ENCODE measurements at regions not wholly inside any gene's neighbourhood (a gene's known extent, or its start where the extent isn't known, plus 50 kb on each side); places are given as distances from the start of the nearest gene placed in this dataset.
A peak's percentile ranks its signal among the peaks of the same experiment; 100 is the strongest.

DNA sequence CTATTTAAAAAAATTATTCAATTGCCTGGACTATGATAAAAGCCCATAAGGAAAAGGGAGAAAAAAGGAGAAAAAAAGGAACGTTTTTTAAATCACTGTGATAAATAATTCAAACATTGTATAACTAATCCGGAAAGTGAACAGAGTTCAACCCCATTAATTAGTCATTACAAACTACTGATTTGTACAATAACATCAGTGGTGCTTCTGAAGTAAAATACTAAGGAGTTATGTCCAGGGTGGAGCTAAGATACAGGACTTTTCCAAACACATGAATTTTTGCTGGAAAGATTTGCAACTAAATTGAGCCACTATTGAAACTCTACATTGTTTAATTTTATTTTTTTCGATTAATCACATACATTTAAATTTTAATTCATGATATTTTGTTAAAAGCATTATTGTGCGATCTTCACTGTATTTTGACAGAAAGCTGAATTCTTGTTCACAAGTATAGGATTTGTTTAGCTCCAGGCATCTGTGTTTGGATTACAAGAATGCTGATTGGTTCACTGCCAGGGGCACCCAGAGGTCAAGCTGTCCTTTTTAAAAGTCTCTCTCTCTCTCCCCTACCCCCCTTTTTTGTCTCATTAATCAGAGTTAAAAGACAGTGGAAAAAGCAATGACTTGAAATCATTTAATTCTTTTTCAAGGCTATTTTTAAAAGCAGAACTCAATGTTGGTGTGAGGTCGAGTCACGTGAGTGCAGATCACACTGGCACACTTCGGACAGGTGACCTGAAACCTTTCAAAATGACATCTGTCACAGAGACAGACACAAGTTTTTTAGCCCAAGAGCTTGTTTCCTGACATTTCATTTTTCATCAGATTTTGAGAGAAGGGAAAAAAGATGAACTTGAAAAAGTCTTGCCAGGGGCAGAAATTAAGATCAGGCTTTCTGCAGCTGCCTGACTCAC lies 387.3 kb downstream of the NR2F1-AS1 start:
- Histone ChIP-seq H3K36me3 (no peaks in the 10 kb centered on the region), H3K27me3 (no peaks in the 10 kb centered on the region), H3K4me3 (no peak overlapping the region), H3K9me3 (no peaks in the 10 kb centered on the region), H3K4me1 (no peaks in the 10 kb centered on the region), H3K27ac (peak overlapping the region in 1 of 4 donors; percentile 7)
- intact Hi-C loops (cut with DNase I; ENCODE audit: low total_unique reads) (no loop called here), in situ Hi-C loops (cut with MboI; ENCODE audit: low pct_ligation_motif_present in 1 of 4, low pct_unique_long_range_greater_than_20kb in 1 of 4, low sequenced_read_pairs in 3 of 4) (no loop called here)
- 50 to 59% methylated on average over 7 of the region's 7 CpGs for WGBS, 2 donors (ENCODE audit: low coverage in 1 of 2)
- no peak for TF ChIP-seq POLR2A (IDR thresholded peaks at IDR 0.05)
- no peak for TF ChIP-seq EP300 (IDR thresholded peaks at IDR 0.05; ENCODE audit: low read depth)
- no peak for TF ChIP-seq POLR2AphosphoS5 (IDR thresholded peaks at IDR 0.05)
- TF ChIP-seq, protein P1, sequence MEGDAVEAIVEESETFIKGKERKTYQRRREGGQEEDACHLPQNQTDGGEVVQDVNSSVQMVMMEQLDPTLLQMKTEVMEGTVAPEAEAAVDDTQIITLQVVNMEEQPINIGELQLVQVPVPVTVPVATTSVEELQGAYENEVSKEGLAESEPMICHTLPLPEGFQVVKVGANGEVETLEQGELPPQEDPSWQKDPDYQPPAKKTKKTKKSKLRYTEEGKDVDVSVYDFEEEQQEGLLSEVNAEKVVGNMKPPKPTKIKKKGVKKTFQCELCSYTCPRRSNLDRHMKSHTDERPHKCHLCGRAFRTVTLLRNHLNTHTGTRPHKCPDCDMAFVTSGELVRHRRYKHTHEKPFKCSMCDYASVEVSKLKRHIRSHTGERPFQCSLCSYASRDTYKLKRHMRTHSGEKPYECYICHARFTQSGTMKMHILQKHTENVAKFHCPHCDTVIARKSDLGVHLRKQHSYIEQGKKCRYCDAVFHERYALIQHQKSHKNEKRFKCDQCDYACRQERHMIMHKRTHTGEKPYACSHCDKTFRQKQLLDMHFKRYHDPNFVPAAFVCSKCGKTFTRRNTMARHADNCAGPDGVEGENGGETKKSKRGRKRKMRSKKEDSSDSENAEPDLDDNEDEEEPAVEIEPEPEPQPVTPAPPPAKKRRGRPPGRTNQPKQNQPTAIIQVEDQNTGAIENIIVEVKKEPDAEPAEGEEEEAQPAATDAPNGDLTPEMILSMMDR (IDR thresholded peaks at IDR 0.05), result no peak
- DNase-seq, result no peak

DNA sequence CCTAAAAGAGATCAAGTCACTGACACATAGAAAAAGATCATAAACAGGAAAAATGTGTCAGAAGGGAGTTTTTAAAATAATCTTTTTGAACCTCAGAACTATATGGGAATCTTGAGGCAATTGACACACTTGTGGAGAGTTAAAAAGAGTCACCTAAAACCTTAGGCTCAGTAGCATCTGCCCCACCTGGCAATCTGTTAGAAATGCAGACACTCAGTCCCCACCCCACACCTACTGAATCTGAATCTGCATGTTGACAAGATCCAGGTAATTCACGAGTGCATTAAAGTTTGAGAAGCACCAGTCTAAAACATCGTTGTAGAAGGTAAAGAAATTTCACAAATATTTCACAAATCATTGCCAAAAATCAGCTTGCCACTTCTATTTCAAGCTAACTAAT lies 388.3 kb downstream of the NR2F1-AS1 start:
- Histone ChIP-seq H3K27ac (peak overlapping the region in 1 of 4 donors; percentile 11), H3K27me3 (no peaks in the 10 kb centered on the region), H3K4me3 (no peak overlapping the region), H3K36me3 (no peaks in the 10 kb centered on the region), H3K9me3 (no peaks in the 10 kb centered on the region), H3K4me1 (no peaks in the 10 kb centered on the region)
- in situ Hi-C loops (cut with MboI; ENCODE audit: low pct_ligation_motif_present in 1 of 4, low pct_unique_long_range_greater_than_20kb in 1 of 4, low sequenced_read_pairs in 3 of 4) (no loop called here), intact Hi-C loops (cut with DNase I; ENCODE audit: low total_unique reads) (no loop called here)
- no peak for DNase-seq
- 55 to 60% methylated on average over 2 of the region's 2 CpGs for WGBS, 2 donors (ENCODE audit: low coverage in 1 of 2)
- TF ChIP-seq POLR2AphosphoS5 (IDR thresholded peaks at IDR 0.05) (no peak), POLR2A (IDR thresholded peaks at IDR 0.05) (no peak), EP300 (IDR thresholded peaks at IDR 0.05; ENCODE audit: low read depth) (no peak)
- TF ChIP-seq, protein P1 (IDR thresholded peaks at IDR 0.05), result no peak

GRCh38 chr5:93192087-93192486 lies 388.9 kb downstream of the NR2F1-AS1 start:
- peak in 1 of 3 donors; percentile 18 for TF ChIP-seq POLR2AphosphoS5 (IDR thresholded peaks at IDR 0.05)
- TF ChIP-seq, protein P1 (IDR thresholded peaks at IDR 0.05), result no peak
- no peak for DNase-seq
- Histone ChIP-seq H3K4me1 (no peaks in the 10 kb centered on the region), H3K27me3 (no peaks in the 10 kb centered on the region), H3K27ac (peak overlapping the region in 1 of 4 donors; percentile 11), H3K4me3 (no peak overlapping the region), H3K9me3 (no peaks in the 10 kb centered on the region), H3K36me3 (no peaks in the 10 kb centered on the region)
- intact Hi-C loops (cut with DNase I; ENCODE audit: low total_unique reads), result no loop called here
- in situ Hi-C loops (cut with MboI; ENCODE audit: low pct_ligation_motif_present in 1 of 4, low pct_unique_long_range_greater_than_20kb in 1 of 4, low sequenced_read_pairs in 3 of 4), result no loop called here
- 29 to 47% methylated on average over 2 of the region's 2 CpGs for WGBS, 2 donors (ENCODE audit: low coverage in 1 of 2)

- no peaks in the 10 kb centered on the region for H3K9me3 ChIP-seq
- no peak overlapping the region for H3K27ac ChIP-seq
- no peaks in the 10 kb centered on the region for H3K27me3 ChIP-seq
- intact Hi-C loops (cut with DNase I; ENCODE audit: low total_unique reads) (no loop called here), in situ Hi-C loops (cut with MboI; ENCODE audit: low pct_ligation_motif_present in 1 of 4, low pct_unique_long_range_greater_than_20kb in 1 of 4, low sequenced_read_pairs in 3 of 4) (no loop called here)
- DNase-seq, result no peak
- no peaks in the 10 kb centered on the region for H3K36me3 ChIP-seq
- WGBS, 2 donors (ENCODE audit: low coverage in 1 of 2), result 83 to 84% methylated on average over 8 to 11 of the region's 11 CpGs
- H3K4me1 ChIP-seq, result no peaks in the 10 kb centered on the region
- H3K4me3 ChIP-seq, result no peak overlapping the region
- no peak for TF ChIP-seq POLR2A (IDR thresholded peaks at IDR 0.05)
- TF ChIP-seq, protein P1 (IDR thresholded peaks at IDR 0.05), result no peak
- no peak for TF ChIP-seq EP300 (IDR thresholded peaks at IDR 0.05; ENCODE audit: low read depth)
Observed at GRCh38 chr5:93191035-93191817, 389.8 kb downstream of the NR2F1-AS1 start.
